NCI-H748 (cell line): ENCODE measurements at regions not wholly inside any gene's neighbourhood (a gene's known extent, or its start where the extent isn't known, plus 50 kb on each side); places are given as distances from the start of the nearest gene placed in this dataset.
"Not testable (repeated sequence)": the region's sequence is repeated elsewhere in the genome, so short reads cannot be mapped to it uniquely, and the experiment has no call there.

Experiments used
- DNase-seq: peaks from one replicate; lab custom pipeline; 2025; ENCODE audit not compliant: unreplicated experiment; lab: John Stamatoyannopoulos, UW

GRCh38 chr9:118693645-118694044 lies 675.6 kb downstream of the BRINP1 start:
- no peak for DNase-seq

GRCh38 chr9:118695249-118695648 lies 674.0 kb downstream of the BRINP1 start:
- not testable (repeated sequence) for DNase-seq

- no peak for DNase-seq
Measured at GRCh38 chr9:118701985-118702384, 667.2 kb downstream of the BRINP1 start.

GRCh38 chr9:118711843-118712242 lies 657.4 kb downstream of the BRINP1 start:
- peak; percentile 17 for DNase-seq

- no peak for DNase-seq
Measured at GRCh38 chr9:118721276-118721675, 648.0 kb downstream of the BRINP1 start.

- peak; percentile 74 for DNase-seq
Measured at GRCh38 chr9:118721923-118722322, 647.3 kb downstream of the BRINP1 start.

- DNase-seq = no peak
Measured at GRCh38 chr9:118729981-118730380, 639.3 kb downstream of the BRINP1 start.

- DNase-seq = no peak
Measured at GRCh38 chr9:118732998-118733397, 636.2 kb downstream of the BRINP1 start.

- no peak for DNase-seq
Measured at GRCh38 chr9:118734696-118735095, 634.5 kb downstream of the BRINP1 start.

GRCh38 chr9:118736406-118736805 lies 632.8 kb downstream of the BRINP1 start:
- no peak for DNase-seq

- no peak for DNase-seq
Measured at GRCh38 chr9:118751077-118751847, 618.0 kb downstream of the BRINP1 start.

GRCh38 chr9:118751848-118752223 lies 617.4 kb downstream of the BRINP1 start:
- DNase-seq = no peak

GRCh38 chr9:118761016-118761790 lies 608.0 kb downstream of the BRINP1 start:
- no peak for DNase-seq

- no peak for DNase-seq
Measured at GRCh38 chr9:118767571-118767970, 601.7 kb downstream of the BRINP1 start.

- peak; percentile 58 for DNase-seq
Measured at GRCh38 chr9:118782790-118783463, 586.3 kb downstream of the BRINP1 start.

- DNase-seq = no peak
Measured at GRCh38 chr9:118784033-118784432, 585.2 kb downstream of the BRINP1 start.

- DNase-seq = peak; percentile 65
Measured at GRCh38 chr9:118785456-118785855, 583.8 kb downstream of the BRINP1 start.

- DNase-seq = no peak
Measured at GRCh38 chr9:118786877-118787276, 582.4 kb downstream of the BRINP1 start.

- DNase-seq = no peak
Measured at GRCh38 chr9:118809160-118809625, 560.0 kb downstream of the BRINP1 start.

- DNase-seq = peak; percentile 67
Measured at GRCh38 chr9:118829334-118829733, 539.9 kb downstream of the BRINP1 start.

GRCh38 chr9:118832371-118832770 lies 536.9 kb downstream of the BRINP1 start:
- no peak for DNase-seq

GRCh38 chr9:118836891-118837290 lies 532.3 kb downstream of the BRINP1 start:
- DNase-seq = no peak
